GM21737 (cell line): ENCODE measurements at regions not wholly inside any gene's neighbourhood (a gene's known extent, or its start where the extent isn't known, plus 50 kb on each side); places are given as distances from the start of the nearest gene placed in this dataset.

Source experiments
- ATAC-seq: cut with Tn5 transposase; IDR thresholded peaks from one replicate; pipeline ENCODE4 v1.9.1; 2021; ENCODE audit warnings: mild to moderate bottlenecking, moderate library complexity; ENCODE audit not compliant: unreplicated experiment

GRCh38 chr16:73384506-73385089 lies 336.7 kb upstream of the ZFHX3 start:
- ATAC-seq = no peak

GRCh38 chr16:73383988-73384365 lies 336.0 kb upstream of the ZFHX3 start:
- no peak for ATAC-seq

GRCh38 chr16:73383195-73383987 lies 335.5 kb upstream of the ZFHX3 start:
- ATAC-seq = no peak

- no peak for ATAC-seq
Measured at GRCh38 chr16:73378471-73378870, 330.5 kb upstream of the ZFHX3 start.

GRCh38 chr16:73371584-73372319 lies 323.8 kb upstream of the ZFHX3 start:
- no peak for ATAC-seq

GRCh38 chr16:73369851-73370250 lies 321.9 kb upstream of the ZFHX3 start:
- ATAC-seq = no peak

- no peak for ATAC-seq
Measured at GRCh38 chr16:73368715-73369114, 320.8 kb upstream of the ZFHX3 start.

GRCh38 chr16:73365016-73365551 lies 317.2 kb upstream of the ZFHX3 start:
- ATAC-seq = no peak

- ATAC-seq = no peak
Measured at GRCh38 chr16:73364413-73364812, 316.5 kb upstream of the ZFHX3 start.

GRCh38 chr16:73361061-73361460 lies 313.1 kb upstream of the ZFHX3 start:
- ATAC-seq = no peak

GRCh38 chr16:73356401-73357079 lies 308.6 kb upstream of the ZFHX3 start:
- ATAC-seq = no peak

- no peak for ATAC-seq
Measured at GRCh38 chr16:73355981-73356380, 308.1 kb upstream of the ZFHX3 start.

- ATAC-seq = no peak
Measured at GRCh38 chr16:73354434-73354833, 306.5 kb upstream of the ZFHX3 start.

GRCh38 chr16:73350707-73351452 lies 303.0 kb upstream of the ZFHX3 start:
- ATAC-seq = no peak

- no peak for ATAC-seq
Measured at GRCh38 chr16:73347500-73348375, 299.8 kb upstream of the ZFHX3 start.

- no peak for ATAC-seq
Measured at GRCh38 chr16:73339821-73340220, 291.9 kb upstream of the ZFHX3 start.

GRCh38 chr16:73337373-73338296 lies 289.7 kb upstream of the ZFHX3 start:
- ATAC-seq = no peak
